ENCODE measurements at regions not wholly inside any gene's neighbourhood (a gene's known extent, or its start where the extent isn't known, plus 50 kb on each side); places are given as distances from the start of the nearest gene placed in this dataset.

DNA sequence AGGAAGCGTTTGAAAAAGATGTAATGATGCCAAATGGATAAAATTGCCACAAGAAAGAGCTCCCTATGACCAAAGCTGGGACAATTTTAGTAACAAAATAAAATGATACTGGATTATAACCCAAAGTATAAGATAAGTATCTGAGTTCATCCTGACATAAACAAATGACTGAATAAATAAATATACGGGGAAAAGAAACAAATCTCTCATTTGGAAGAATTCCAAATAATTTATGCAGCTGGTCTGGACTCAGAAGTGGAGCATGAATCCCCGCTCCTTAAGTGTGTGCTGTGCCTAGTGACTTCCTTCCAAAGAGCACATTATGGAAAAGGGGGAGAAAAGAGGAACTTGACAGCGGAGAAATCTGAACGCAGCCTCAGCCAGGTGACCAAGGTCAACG is 186.2 kb downstream of the RAMP3 start (continued):
- TF ChIP-seq, protein P1, sequence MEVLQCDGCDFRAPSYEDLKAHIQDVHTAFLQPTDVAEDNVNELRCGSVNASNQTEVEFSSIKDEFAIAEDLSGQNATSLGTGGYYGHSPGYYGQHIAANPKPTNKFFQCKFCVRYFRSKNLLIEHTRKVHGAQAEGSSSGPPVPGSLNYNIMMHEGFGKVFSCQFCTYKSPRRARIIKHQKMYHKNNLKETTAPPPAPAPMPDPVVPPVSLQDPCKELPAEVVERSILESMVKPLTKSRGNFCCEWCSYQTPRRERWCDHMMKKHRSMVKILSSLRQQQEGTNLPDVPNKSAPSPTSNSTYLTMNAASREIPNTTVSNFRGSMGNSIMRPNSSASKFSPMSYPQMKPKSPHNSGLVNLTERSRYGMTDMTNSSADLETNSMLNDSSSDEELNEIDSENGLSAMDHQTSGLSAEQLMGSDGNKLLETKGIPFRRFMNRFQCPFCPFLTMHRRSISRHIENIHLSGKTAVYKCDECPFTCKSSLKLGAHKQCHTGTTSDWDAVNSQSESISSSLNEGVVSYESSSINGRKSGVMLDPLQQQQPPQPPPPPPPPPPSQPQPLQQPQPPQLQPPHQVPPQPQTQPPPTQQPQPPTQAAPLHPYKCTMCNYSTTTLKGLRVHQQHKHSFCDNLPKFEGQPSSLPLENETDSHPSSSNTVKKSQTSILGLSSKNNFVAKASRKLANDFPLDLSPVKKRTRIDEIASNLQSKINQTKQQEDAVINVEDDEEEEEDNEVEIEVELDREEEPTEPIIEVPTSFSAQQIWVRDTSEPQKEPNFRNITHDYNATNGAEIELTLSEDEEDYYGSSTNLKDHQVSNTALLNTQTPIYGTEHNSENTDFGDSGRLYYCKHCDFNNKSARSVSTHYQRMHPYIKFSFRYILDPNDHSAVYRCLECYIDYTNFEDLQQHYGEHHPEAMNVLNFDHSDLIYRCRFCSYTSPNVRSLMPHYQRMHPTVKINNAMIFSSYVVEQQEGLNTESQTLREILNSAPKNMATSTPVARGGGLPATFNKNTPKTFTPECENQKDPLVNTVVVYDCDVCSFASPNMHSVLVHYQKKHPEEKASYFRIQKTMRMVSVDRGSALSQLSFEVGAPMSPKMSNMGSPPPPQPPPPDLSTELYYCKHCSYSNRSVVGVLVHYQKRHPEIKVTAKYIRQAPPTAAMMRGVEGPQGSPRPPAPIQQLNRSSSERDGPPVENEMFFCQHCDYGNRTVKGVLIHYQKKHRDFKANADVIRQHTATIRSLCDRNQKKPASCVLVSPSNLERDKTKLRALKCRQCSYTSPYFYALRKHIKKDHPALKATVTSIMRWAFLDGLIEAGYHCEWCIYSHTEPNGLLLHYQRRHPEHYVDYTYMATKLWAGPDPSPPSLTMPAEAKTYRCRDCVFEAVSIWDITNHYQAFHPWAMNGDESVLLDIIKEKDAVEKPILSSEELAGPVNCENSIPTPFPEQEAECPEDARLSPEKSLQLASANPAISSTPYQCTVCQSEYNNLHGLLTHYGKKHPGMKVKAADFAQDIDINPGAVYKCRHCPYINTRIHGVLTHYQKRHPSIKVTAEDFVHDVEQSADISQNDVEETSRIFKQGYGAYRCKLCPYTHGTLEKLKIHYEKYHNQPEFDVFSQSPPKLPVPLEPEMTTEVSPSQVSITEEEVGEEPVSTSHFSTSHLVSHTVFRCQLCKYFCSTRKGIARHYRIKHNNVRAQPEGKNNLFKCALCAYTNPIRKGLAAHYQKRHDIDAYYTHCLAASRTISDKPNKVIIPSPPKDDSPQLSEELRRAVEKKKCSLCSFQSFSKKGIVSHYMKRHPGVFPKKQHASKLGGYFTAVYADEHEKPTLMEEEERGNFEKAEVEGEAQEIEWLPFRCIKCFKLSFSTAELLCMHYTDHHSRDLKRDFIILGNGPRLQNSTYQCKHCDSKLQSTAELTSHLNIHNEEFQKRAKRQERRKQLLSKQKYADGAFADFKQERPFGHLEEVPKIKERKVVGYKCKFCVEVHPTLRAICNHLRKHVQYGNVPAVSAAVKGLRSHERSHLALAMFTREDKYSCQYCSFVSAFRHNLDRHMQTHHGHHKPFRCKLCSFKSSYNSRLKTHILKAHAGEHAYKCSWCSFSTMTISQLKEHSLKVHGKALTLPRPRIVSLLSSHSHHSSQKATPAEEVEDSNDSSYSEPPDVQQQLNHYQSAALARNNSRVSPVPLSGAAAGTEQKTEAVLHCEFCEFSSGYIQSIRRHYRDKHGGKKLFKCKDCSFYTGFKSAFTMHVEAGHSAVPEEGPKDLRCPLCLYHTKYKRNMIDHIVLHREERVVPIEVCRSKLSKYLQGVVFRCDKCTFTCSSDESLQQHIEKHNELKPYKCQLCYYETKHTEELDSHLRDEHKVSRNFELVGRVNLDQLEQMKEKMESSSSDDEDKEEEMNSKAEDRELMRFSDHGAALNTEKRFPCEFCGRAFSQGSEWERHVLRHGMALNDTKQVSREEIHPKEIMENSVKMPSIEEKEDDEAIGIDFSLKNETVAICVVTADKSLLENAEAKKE (CRISPR knock-in tag; IDR thresholded peaks at IDR 0.05), result no peak
- TF ChIP-seq POLR2AphosphoS5 (IDR thresholded peaks at IDR 0.05; ENCODE audit: low read depth), result no peak
- TF ChIP-seq CREB1 (CRISPR knock-in tag; IDR thresholded peaks at IDR 0.05; ENCODE audit: low read depth), result no peak
- no peak for TF ChIP-seq JUNB (IDR thresholded peaks at IDR 0.05; ENCODE audit: unreplicated experiment)
- TF ChIP-seq ZNF331 (CRISPR knock-in tag; IDR thresholded peaks at IDR 0.05; ENCODE audit: low read depth), result no peak
- no peak for TF ChIP-seq STAT1 (IDR thresholded peaks at IDR 0.05; ENCODE audit: unreplicated experiment)
- no peak for TF ChIP-seq NANOG (IDR thresholded peaks at IDR 0.05; ENCODE audit: borderline replicate concordance)
- TF ChIP-seq, protein P2, sequence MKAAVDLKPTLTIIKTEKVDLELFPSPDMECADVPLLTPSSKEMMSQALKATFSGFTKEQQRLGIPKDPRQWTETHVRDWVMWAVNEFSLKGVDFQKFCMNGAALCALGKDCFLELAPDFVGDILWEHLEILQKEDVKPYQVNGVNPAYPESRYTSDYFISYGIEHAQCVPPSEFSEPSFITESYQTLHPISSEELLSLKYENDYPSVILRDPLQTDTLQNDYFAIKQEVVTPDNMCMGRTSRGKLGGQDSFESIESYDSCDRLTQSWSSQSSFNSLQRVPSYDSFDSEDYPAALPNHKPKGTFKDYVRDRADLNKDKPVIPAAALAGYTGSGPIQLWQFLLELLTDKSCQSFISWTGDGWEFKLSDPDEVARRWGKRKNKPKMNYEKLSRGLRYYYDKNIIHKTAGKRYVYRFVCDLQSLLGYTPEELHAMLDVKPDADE (IDR thresholded peaks at IDR 0.05), result no peak

DNA sequence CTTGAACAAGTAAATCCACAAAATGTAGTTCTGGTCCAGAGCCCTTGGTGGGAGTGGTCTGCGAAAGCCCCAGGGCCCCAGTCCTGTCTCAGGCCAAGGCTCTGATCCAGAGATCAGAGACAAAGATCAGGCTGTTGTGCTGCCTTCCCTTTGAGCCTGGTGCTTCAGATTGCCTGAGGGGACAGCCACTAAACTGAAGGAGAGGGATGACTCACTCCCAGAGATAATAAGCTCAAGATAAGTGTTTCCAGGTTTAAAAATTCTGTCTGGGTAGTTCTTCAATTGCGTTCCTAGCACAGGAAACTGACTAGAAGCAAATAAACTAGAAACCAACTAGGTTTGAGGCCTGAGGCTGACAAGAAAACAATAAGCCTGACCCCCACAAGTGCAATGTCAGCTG is 190.2 kb downstream of the RAMP3 start:
- Mint-ChIP-seq H3K27ac (no peak overlapping the region), H3K4me3 (no peak overlapping the region), H3K9me3 (no peaks in the 10 kb centered on the region), H3K27me3 (ENCODE audit: insufficient read depth, low read depth, poor library complexity) (no peaks in the 10 kb centered on the region), H3K36me3 (ENCODE audit: low read depth) (no peaks in the 10 kb centered on the region), H3K4me1 (peaks cover 5% of the 10 kb centered on the region)
- H3K79me2 ChIP-seq (replicated peaks; ENCODE audit: insufficient read depth), result no peaks in the 10 kb centered on the region
- ATAC-seq (peak; percentile 55), DNase-seq (ENCODE audit: low spot score) (no peak)
- no peaks in the 10 kb centered on the region for H3K4me1 ChIP-seq (ENCODE audit: insufficient read depth)
- no peaks in the 10 kb centered on the region for H3K36me3 ChIP-seq (ENCODE audit: insufficient read depth)
- peak overlapping the region; percentile 2; the same call in 1 of the 2 replicates for H2AFZ ChIP-seq
- H3K4me3 ChIP-seq, result no peak overlapping the region
- H3K4me2 ChIP-seq, result no peak overlapping the region
- no peaks in the 10 kb centered on the region for H3K27me3 ChIP-seq (ENCODE audit: insufficient read depth)
- H3F3A ChIP-seq (replicated peaks; ENCODE audit: low read depth), result no peaks in the 10 kb centered on the region
- H4K20me1 ChIP-seq (replicated peaks; ENCODE audit: insufficient read depth), result no peaks in the 10 kb centered on the region; the same call in 1 of the 2 replicates
- no peak overlapping the region for H3K27ac ChIP-seq (ENCODE audit: low read depth)
- no peaks in the 10 kb centered on the region for H3K9me2 ChIP-seq (ENCODE audit: insufficient read depth)
- TF ChIP-seq JUNB (IDR thresholded peaks at IDR 0.05; ENCODE audit: unreplicated experiment), result no peak
- TF ChIP-seq, protein P1 (CRISPR knock-in tag; IDR thresholded peaks at IDR 0.05), result no peak
- no peak for TF ChIP-seq EZH2phosphoT487 (IDR thresholded peaks at IDR 0.05; ENCODE audit: unreplicated experiment)

Measured in GM23338 (cell line).